CD4-positive, alpha-beta T cell treated with Interleukin-6 at 100 ng/mL for 8 hours (primary cell): ENCODE measurements at regions not wholly inside any gene's neighbourhood (a gene's known extent, or its start where the extent isn't known, plus 50 kb on each side); places are given as distances from the start of the nearest gene placed in this dataset.
"Not testable (repeated sequence)": the region's sequence is repeated elsewhere in the genome, so short reads cannot be mapped to it uniquely, and the experiment has no call there.

Source experiments
- DNase-seq: peaks from one replicate; pipeline ENCODE4 v3.0.0-alpha.2; 2020; ENCODE audit warnings: mixed read lengths, low spot score

DNA sequence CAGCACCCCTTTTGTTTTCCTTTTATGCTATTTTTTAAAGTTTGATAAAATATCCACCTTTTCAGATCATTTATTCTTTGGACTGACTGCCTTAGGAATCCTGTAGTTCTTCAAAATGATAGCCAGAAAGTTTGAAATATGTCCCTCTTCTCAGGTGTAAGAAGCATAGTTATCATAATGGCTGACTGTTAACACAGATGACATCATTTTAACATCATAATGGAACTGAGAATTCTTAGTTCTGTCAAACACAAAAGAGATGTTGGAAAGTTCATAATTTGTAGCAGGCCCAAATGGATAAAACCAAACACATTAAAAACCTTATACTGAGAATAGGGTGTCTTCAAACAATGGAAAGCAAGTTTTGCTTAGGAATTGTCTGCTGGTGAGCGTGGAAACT is 1254.4 kb downstream of the ADGRL3 start:
- no peak for DNase-seq

DNA sequence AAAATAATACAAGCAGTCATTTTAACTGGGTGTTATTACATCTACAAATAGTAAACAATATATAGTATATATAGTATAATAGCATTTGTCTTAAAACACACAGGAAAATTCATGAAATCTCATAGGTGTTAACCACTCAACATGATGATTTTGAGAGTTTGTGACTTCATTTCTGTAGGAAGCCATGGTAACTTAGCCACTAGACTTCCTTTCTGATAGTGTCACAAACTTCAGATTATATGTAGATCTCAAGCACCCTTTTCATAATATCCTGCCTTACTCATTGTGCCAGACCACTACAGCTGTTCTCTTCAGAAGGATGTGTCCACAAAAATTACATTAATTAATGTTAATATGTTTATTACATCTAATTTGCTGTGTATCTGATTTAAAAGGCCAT is 1250.6 kb downstream of the ADGRL3 start:
- no peak for DNase-seq

DNA sequence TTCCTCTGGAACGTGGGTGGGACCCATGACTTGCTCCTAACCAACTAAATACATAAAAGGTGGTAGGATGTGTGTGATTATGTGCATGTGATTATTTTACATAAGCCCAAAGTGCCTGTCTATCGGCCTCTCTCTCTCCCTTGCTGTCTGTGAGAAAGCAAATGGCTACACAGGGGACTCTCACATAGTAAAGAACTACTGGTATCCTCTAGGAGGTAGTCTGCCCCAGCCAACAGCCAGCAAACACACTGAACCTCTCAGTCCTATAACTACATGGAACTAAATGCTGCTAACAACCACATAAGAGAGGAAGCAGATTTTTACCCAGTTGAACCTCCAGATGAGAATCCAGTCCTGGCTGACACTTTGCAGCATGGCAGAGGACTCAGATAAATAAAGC is 1249.4 kb downstream of the ADGRL3 start:
- no peak for DNase-seq

DNA sequence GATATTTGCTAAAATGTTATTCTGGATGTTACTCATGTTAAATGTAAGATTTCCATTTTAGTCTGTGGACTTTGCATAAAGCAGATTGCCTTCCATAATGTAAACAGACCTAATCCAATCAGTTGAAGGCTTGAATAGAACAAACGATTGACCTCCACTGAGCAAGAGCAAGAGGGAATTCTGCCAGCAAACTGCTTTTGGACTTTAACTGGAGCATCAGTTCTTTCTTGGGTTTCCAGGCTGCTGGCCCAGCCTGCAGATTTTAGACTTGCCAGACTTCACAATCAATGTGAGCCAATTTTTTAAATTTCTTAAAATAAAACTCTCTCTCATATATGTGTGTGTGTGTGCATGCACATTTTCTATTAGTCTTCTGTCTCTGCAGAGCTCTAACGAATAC is 1248.8 kb downstream of the ADGRL3 start:
- DNase-seq: no peak

DNA sequence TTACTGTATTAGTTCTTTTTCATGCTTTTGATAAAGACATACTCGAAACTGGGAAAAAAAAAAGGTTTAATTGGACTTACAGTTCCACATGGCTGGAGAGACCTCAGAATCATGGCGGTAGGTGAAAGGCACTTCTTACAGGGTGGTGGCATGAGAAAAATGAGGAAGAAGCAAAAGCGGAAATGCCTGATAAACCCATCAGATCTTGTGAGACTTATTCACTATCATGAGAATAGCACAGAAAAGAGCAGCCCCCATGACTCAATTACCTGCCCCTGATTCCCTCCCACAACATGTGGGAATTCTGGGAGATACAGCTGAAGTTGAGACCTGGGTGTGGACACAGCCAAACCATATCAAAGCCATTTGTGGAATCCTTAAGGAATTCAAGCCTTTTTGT is 1238.9 kb downstream of the ADGRL3 start:
- no peak for DNase-seq

DNA sequence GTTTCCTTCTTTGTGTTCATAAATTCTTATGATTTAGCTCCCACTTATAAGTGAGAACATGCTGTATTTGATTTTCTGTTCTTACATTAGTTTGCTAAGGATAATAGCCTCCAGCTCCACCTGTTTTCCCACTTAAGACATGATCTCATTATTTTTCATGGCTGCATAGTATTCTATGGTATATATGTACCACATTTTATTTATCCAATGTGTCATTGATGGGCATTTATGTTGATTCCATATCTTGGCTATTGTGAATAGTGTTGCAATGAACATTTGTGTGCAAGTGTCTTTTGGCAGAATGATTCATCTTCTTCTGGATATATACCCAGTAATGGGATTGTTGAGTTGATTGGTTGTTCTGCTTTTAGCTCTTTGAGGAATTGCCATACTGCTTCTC is 1234.8 kb downstream of the ADGRL3 start:
- no peak for DNase-seq

DNA sequence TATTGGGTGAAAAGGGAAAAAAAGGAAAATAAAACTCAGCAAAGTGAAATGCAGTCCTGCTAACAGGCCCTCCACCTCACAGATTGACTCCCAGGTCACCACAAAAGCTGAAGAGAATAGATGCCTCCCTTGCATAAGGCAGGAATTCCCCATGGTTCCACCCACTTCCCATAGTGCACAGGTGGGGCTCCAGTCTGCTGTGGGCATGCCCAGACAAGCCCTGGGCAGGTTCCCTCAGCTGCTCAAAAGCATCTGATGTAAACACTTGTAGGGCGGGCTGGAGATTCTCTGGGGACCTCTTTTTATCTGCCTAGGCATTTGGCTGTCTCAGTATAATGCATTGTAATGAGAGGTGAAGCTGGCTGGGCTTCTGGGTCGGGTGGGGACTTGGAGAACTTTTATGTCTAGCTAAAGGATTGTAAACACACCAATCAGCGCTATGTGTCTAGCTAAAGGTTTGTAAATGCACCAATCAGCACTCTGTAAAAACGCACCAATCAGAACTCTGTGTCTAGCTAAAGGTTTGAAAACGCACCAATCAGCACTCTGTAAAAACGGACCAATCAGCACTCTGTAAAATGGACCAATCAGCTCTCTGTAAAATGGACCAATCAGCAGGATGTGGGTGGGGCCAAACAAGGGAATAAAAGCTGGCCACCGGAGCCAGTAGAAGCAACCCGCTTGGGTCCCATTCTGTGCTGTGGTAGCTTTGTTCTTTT is 1231.5 kb downstream of the ADGRL3 start:
- DNase-seq: not testable (repeated sequence)

DNA sequence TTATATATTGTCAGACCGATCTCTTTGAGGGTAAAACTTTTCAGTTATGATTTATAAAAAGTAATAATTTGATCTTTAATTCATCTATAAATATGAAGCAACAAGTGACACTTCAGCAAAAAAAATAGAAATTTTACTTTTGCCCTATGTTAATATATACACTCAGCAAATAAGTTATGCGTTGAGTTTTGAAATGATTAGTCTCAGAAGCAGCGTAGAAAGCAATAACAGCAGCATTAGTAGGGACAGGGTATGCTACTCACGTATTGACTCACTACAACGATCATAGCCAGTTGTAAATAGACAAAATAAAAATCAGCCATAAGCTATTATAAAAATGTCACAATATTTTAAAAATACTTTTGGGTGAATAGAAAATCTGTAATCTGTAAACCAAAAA is 1229.2 kb downstream of the ADGRL3 start:
- DNase-seq: no peak

DNA sequence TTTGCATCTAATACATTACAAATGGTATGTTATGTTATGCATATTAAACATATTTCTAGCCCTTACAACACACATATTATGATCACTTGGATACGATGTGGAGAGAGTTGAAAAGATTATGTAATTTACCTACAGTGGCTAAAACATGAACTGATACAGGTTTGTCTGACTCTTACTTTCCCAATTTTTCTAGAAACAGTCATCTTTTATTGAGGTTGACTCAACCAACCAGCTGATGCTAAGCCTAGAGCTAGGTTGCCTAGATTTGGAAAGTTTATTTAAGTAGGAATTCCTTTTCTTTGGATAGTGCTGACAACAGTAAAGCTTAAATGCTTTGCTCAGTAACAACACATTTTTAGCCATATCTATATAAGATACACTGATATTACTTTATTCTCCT is 1215.1 kb downstream of the ADGRL3 start:
- DNase-seq: no peak

DNA sequence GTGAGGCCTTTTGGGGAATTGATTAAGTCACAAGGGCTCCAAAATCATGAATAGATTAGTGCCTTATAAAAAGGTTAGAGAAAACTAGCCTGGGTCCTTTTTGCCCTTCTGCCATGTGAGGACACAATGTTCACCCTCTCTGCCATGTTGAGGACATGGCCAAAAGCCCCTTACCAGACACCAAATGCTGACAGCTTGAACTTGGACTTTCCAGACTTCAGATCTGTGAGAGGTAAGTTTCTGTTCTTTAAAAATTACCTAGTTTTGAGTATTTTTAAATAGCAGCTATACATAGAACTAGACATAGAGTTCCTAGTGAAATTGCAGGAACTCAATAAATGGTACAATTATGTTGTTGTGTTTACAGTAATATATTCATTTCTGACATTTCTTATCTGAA is 1214.4 kb downstream of the ADGRL3 start:
- no peak for DNase-seq

DNA sequence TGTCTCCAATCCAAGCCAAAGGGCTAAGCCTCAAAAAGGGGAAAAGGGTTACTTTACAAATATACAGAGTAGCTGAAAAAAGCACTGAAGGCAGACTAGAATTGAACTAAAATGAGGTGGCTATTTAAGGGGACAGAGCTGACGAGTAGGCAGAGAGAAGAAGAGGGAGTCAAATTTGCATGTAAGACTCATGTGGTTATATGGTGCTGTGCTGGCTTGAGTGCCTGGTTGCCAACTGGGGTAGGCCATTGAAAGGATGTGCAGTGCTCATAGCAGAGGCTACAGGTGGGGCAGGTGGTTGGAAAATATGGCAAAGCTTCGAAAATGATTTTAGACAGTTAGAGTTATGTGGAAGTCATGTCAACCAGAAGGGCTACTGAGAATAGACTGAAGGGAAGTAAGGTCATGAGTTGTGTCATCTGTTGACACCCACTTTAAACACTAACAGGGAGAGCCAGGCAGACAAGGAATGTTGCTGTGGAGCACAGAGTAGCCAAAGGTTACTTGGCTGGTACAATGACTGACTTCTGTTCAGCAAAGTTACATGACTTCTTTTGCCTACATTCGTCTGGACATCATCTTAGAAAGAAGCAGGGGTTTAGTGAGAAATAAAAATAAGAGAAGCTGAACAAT is 1210.4 kb downstream of the ADGRL3 start:
- DNase-seq: no peak

DNA sequence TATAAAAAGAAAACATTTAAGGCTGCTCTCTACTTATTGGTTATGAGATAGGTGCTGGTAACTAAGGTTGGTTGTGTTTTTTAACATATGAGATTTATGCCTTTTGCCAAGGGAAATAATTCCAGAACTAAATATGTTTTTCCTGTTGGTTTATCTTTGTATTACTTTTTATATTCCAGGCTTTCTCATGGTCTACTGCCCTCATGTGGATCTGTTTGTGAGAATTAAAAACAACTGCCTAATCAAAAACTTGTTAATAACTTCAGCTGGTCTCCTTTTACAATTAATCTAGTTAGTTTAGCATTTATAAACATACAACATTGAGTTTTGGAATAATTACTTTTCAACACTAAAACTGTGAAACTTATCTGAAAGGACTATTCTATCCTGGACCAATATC is 1208.3 kb downstream of the ADGRL3 start:
- DNase-seq: no peak

DNA sequence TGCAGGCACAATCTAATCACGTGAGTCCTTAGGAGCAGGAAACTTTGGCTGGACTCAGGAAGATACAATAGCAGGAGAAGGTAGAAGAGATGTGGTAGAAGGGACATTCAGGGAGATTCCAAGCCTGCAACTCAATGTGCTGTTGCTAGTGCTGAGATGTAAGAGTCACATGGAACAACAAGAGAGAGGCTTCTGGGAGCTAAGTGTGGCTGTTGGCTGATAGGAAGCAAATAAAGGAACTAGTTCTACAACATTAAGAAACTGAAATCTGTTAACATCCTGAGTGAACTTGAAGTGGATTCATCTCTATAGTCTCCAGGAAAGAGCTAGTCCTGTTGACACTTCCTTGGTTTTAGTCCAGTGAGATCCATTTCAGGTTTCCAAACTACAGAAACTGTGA is 1207.4 kb downstream of the ADGRL3 start:
- no peak for DNase-seq

DNA sequence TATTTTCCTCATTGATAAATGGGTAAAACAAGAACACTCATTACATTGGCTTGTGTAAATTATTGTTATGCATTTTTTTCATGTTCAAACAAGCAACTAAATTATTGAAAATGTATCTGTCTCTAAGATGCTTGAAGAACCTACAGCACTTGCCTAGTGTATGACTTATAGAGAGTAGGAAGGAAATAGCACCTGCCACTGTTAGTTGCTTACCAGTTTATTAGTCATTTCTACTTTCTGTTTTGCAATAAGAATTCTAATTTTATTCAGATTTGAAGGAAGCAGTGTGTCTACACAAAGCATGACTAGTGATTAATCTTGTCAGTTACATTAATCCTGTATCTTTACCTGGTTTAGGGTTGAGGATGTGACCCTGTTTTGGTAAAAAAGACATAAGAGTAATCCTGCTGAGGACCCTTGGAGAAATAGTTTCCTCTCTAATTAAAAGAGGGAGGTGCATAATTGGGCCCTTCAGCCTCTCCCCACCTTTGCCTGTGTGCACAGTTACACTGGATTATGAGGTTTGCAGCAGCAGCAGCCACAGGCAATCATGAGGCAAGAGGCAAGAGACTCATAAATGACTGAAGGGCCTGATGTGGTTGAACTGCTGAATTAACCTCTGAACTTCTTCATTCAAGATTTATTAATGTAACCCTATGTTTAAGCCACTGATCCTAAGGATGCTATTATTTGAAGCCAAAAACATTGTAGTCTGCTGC is 1202.1 kb downstream of the ADGRL3 start:
- DNase-seq: no peak

DNA sequence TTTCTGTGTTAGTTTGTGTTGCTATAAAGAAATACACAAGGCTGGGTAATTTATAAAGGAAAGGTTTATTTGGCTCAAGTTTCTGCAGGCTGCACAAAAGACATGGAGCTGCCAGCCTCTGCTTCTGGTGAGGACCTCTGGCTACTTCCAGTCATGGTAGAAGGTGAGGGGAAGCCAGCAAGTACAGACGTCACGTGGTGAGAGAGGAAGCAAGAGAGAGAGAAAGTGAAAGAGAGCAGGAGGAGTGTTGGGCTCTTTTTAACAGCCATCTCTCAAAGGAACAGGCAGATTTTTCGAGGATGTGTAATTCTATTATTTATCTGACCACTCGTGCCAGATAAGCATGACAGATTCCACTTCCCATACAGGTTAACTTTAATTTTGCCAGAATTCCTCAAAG is 1199.1 kb downstream of the ADGRL3 start:
- DNase-seq: no peak

DNA sequence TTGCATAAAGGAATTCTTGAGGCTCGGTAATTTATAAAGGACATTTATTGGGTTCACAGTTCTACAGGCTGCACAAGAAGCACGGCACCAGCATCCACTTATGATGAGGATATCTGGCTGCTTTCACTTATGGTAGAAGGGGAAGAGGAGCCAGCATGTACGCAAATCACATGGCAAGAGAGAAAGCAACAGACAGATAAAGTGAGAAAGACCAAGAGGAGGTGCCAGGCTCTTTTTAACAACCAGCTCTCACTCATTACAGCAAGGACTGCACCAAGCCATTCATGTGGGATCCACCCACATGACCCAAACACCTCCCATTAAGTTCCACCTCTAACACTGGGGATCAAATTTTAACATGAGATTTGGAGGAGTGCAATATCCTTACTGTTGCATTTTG is 1198.2 kb downstream of the ADGRL3 start:
- DNase-seq: no peak

DNA sequence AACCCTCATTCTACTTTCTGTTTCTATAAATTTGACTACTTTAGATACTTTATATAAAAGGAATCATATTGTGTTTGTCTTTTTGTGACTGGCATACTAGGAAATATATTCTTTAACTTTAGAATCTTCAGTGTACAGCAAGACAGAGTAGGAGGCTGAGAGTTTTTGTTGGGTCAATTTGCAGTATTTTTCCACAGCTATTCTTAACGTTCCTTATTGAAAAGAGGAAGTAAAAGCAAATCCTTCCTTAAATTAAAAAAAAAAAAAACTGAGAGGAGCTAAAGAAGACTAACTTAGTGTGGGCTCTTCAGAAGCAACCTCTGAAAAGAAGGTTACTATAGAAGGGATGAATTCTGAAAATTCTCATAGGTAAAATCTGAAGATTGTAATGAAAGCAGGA is 1194.6 kb downstream of the ADGRL3 start:
- no peak for DNase-seq

DNA sequence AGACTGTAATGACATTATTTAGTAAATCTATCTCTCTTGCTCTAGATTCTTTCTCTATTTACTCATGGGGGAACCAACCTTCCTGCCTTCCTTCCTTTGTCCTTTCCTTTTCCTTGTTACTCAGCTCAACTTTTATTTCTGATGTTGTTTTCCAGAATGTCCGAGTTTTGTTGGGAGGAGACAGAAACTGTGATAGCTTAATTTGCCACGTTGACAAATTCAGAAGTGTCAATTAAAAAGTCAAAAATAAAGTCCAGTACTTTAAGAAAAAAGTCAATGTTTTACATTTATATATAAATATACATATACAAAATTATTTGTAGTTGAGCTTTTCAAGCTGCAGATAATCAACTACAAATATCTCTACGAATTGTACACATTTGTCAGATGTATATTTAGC is 1187.7 kb downstream of the ADGRL3 start:
- DNase-seq: no peak

DNA sequence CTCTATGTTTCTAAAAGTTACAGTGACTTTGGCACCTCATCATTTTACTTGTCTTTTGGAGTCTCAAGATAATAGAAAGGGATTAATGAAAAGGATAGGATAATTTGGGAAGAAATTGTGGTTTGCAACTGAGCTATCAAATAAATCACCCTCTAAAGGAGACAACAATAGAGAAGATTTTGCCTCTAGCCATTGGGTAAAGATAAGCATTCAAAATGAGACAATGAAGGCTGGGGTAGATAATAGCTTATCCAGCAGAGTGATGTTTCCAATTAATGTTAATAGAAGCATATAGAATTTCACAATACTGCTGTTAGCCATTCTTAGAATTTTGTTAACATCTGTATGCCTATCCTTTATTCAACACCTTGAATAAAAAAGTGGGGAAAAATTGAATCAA is 1177.6 kb downstream of the ADGRL3 start:
- DNase-seq: no peak

DNA sequence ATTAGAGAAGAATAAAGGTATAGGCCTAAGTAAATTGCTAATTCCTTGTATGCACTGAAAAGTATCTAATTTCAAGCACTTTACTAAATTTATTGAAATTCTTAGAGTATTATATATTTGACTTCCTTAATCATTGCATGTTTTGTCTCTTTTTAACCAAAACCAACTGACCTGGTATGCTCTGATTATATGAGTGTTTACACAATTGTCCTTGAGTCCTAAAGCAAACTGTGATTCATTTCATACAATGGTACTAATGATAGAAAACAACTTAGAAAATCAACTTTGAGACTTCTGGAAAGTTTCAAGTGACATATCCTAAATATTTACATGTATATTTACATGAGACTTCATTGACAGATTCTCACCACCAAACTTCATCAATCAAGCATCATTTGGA is 1177.1 kb downstream of the ADGRL3 start:
- no peak for DNase-seq

DNA sequence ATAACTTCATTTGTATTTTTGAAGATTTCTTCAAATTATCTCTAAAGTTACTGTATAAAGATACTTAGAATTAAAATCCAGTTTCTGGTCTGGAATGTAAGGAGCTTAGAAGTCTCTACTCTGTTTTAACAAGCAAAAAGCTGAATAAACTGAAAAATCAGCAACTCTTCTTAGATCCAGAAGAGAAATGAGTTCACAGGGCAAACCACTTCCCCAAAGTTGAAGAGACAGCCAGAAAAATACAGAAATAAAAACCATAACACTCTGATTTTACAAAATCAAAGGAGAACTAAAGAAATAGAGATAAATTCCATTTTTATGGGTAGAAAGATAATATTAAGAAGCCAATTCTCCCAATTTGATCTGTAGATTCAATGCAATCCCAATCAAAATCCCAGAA is 1166.8 kb downstream of the ADGRL3 start:
- DNase-seq: no peak

DNA sequence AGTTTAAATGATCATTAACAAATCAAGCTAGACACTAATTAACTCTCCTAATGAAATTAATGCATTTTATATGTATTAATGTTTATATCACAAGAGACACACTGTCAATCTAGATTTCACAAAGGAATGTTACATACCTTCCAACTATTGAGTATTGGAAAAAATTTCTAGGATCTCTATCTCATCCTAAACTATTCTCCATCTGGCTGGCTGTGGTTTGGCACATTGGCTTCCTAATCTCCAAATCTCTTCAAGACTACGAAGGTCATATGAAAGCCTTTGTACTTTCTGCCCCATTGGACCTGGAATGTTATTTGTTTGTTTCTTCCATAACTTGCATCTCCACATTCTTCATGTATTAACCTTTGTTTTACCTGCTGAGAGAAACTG is 1160.0 kb downstream of the ADGRL3 start:
- no peak for DNase-seq

DNA sequence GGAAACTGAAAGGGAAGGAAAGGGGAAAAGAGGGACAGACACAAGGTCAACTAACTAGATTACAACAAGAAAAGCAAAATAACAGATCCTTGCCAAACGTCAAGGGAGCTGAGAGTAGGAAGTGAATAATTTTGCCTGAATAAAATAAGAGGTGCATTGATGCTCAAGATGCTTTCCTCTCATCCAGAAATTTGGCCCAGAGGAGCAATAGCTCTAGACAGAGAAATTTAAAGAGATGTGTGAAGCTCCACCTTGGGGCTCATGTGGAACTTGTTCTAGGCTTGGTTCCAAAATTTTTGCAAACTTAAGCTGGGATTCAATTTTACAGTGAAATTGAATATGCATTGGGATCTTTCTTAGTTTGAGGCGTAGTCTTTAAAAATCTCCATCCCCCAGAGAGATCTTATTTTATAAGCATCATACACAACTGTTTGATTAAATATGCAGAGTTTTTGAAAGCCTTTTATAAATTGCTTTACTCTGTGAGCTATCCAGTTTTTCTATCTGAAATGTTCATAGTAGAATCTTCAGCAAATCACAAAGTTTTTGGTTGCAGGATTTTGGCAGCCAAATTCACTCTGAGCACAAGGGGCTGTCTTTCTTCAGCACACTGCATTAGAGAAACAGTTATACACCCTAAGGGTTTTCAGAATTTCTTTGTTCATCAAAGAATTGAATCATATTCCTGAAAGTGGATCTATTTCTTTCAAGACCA is 1159.5 kb downstream of the ADGRL3 start:
- no peak for DNase-seq
